Esophagus muscularis mucosa (tissue), 4 donors: ENCODE measurements at regions not wholly inside any gene's neighbourhood (a gene's known extent, or its start where the extent isn't known, plus 50 kb on each side); places are given as distances from the start of the nearest gene placed in this dataset.
A peak's percentile ranks its signal among the peaks of the same experiment; 100 is the strongest.

Experiments used
- DNase-seq: peaks from one replicate; pipeline ENCODE4 v3.0.0-alpha.2; 2017; ENCODE audit errors: extremely low spot score
- H3K27ac ChIP-seq, 4 donors: fragments of 200-600 bp; sonication (generic); replicated peaks in 1 of 4; 1 replicate in 3 of 4; 2 replicates in 1 of 4; pipeline ENCODE4 v1.5.1; 2016 to 2019; ENCODE audit warnings: mild to moderate bottlenecking in 1 of 4
- H3K27me3 ChIP-seq, 4 donors: fragments of 200-600 bp; sonication (generic); one replicate each; pipeline versions ENCODE4 v1.5.1 to v1.6.0; 2016 to 2019
- H3K36me3 ChIP-seq, 4 donors: fragments of 200-600 bp; sonication (generic); one replicate each; pipeline ENCODE4 v1.5.1; 2016 to 2019
- H3K4me1 ChIP-seq, 4 donors: fragments of 200-600 bp; sonication (generic); one replicate each; pipeline ENCODE4 v1.5.1; 2016 to 2019
- H3K4me3 ChIP-seq, 4 donors: fragments of 200-600 bp; sonication (generic); 1 replicate in 2 of 4; 2 replicates in 2 of 4; pipeline ENCODE4 v1.5.1; 2016 to 2019; ENCODE audit warnings: mild to moderate bottlenecking in 4 of 4, moderate library complexity in 1 of 4
- H3K9me3 ChIP-seq, 4 donors: fragments of 200-600 bp; sonication (generic); 1 replicate in 3 of 4; 2 replicates in 1 of 4; pipeline ENCODE4 v1.5.1; 2016 to 2019
- EP300 ChIP-seq: sonication (generic); formaldehyde crosslinking; IDR thresholded peaks from one replicate; pipeline ENCODE4 v1.6.1; 2017; ENCODE audit warnings: antibody characterized with exemption
- POLR2A ChIP-seq: fragments of 450-650 bp; IDR thresholded peaks from one replicate; pipeline ENCODE4 v1.6.1; 2017; ENCODE audit warnings: antibody characterized with exemption, moderate library complexity, mild to moderate bottlenecking, low read depth
- POLR2AphosphoS5 ChIP-seq, 2 donors: sonication (generic); formaldehyde crosslinking; IDR thresholded peaks; one replicate each; pipeline ENCODE4 v1.6.1; 2017; ENCODE audit warnings: antibody characterized with exemption in 2 of 2
- WGBS: methylation state at CpG from one replicate; pipeline ENCODE4 v1.1.5; 2018; 5-methylcytosine and 5-hydroxymethylcytosine counted together
- intact Hi-C: fragments of 100-400 bp; cut with DNase I; formaldehyde crosslinking; loops from one replicate; pipeline ENCODE4 v1.15.1; 2023
- TF ChIP-seq, protein P1 (sequence below), 3 experiments: fragments of 200-600 bp in 2 of 3; fragments of 450-650 bp in 1 of 3; sonication (generic) in 2 of 3; IDR thresholded peaks; one replicate each; pipeline ENCODE4 v1.5.1; 2017 to 2019; ENCODE audit warnings: antibody characterized with exemption in 3 of 3, mild to moderate bottlenecking in 2 of 3, moderate library complexity in 1 of 3

GRCh38 chr10:50981904-50982303 is 92.4 kb upstream of the PRKG1 start:
- Histone ChIP-seq H3K27me3 (no peaks in the 10 kb centered on the region), H3K36me3 (no peaks in the 10 kb centered on the region), H3K4me3 (no peak overlapping the region), H3K9me3 (no peaks in the 10 kb centered on the region), H3K4me1 (no peaks in the 10 kb centered on the region), H3K27ac (no peak overlapping the region)
- TF ChIP-seq EP300 (no peak), POLR2AphosphoS5 (IDR thresholded peaks at IDR 0.05) (no peak), POLR2A (no peak)
- TF ChIP-seq, protein P1, sequence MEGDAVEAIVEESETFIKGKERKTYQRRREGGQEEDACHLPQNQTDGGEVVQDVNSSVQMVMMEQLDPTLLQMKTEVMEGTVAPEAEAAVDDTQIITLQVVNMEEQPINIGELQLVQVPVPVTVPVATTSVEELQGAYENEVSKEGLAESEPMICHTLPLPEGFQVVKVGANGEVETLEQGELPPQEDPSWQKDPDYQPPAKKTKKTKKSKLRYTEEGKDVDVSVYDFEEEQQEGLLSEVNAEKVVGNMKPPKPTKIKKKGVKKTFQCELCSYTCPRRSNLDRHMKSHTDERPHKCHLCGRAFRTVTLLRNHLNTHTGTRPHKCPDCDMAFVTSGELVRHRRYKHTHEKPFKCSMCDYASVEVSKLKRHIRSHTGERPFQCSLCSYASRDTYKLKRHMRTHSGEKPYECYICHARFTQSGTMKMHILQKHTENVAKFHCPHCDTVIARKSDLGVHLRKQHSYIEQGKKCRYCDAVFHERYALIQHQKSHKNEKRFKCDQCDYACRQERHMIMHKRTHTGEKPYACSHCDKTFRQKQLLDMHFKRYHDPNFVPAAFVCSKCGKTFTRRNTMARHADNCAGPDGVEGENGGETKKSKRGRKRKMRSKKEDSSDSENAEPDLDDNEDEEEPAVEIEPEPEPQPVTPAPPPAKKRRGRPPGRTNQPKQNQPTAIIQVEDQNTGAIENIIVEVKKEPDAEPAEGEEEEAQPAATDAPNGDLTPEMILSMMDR (IDR thresholded peaks at IDR 0.05), result no peak
- intact Hi-C loops, result no loop called here
- 90% methylated on average over 1 of the region's 1 CpG for WGBS
- no peak for DNase-seq

DNA sequence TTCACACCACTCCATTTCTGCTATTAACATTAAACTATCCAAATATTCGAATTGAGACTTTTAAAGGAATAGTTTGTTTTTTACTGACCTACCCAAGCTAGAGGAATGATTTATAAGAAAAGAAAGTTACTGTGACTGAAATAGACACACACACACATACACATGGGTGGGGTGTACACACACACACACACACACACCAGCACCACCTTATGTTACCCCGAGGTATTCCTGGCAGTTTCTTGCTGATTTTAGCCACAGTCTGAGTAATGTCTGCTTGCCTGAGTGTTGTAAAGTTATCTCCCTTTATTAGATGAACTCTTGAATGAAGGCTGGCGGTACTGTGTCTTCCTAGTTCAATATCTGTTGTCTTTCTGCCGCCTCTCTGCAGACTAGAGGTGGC is 91.3 kb upstream of the PRKG1 start:
- no peaks in the 10 kb centered on the region for H3K27me3 ChIP-seq
- DNase-seq, result no peak
- H3K9me3 ChIP-seq, result no peaks in the 10 kb centered on the region
- no peak overlapping the region for H3K4me3 ChIP-seq
- 50% methylated on average over 4 of the region's 4 CpGs for WGBS
- TF ChIP-seq POLR2AphosphoS5 (IDR thresholded peaks at IDR 0.05) (no peak), EP300 (no peak), POLR2A (no peak)
- TF ChIP-seq, protein P1 (IDR thresholded peaks at IDR 0.05), result no peak
- intact Hi-C loops, result no loop called here
- H3K4me1 ChIP-seq, result no peaks in the 10 kb centered on the region
- no peaks in the 10 kb centered on the region for H3K36me3 ChIP-seq
- H3K27ac ChIP-seq, result no peak overlapping the region

DNA sequence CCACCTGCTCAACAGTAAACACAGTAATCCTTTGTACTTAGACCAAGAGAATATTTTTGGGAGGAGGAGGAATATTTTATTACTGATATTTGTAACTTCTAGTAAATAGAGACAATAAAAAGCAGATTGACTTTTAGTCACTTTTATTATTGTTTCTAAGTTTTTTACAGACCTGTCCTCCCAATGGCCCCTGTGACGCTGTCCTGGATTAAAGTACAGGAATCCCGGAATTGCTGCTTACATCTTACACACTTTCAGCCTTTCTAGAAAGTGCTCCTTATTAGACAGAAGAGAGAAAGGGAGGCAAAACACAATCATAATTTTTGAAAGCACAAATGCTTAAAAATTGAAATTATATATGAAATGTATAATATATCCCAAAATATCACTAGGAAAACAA is 86.4 kb upstream of the PRKG1 start:
- Histone ChIP-seq H3K27me3 (peaks cover 0 to 19% (median 0%) of the 10 kb centered on the region in 4 donors), H3K4me1 (peaks cover 0 to 30% (median 26%) of the 10 kb centered on the region in 4 donors), H3K36me3 (no peaks in the 10 kb centered on the region), H3K9me3 (no peaks in the 10 kb centered on the region), H3K27ac (no peak overlapping the region), H3K4me3 (no peak overlapping the region)
- TF ChIP-seq EP300, result no peak
- no peak for TF ChIP-seq POLR2AphosphoS5 (IDR thresholded peaks at IDR 0.05)
- no peak for TF ChIP-seq POLR2A
- TF ChIP-seq, protein P1 (IDR thresholded peaks at IDR 0.05), result no peak
- DNase-seq, result no peak
- WGBS, result 96% methylated on average over 2 of the region's 2 CpGs
- intact Hi-C loops, result loop anchor here (5.0 kb wide), 2 partner anchors 1229 to 1499 kb away; no protein-coding TSS in a partner anchor

DNA sequence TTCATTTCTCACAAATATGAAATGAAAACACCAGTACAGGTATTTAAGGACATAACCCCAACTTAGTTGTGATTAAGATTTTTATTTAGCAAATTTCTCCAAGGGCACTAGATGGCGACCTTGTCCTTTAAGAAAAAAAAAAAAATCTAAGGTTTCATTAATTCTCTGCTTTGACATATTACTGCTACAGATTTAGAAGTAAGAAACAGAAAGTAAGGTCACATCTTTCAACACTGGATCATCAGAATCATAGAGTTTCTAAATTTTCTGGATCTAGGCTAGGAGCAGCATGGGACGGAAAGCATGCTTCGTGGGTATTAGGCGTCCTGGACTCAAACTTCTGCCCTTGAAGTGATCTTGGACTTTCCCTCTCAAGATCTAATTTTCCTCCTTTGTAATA is 85.5 kb upstream of the PRKG1 start:
- Histone ChIP-seq H3K4me1 (peaks cover 4 to 39% (median 34%) of the 10 kb centered on the region in 4 donors), H3K36me3 (no peaks in the 10 kb centered on the region), H3K27ac (peak overlapping the region in 1 of 4 donors; percentile 32), H3K27me3 (peaks cover 0 to 22% (median 0%) of the 10 kb centered on the region in 4 donors), H3K4me3 (peak overlapping the region in 3 of 4 donors; percentile 33 to 36 (median 36)), H3K9me3 (no peaks in the 10 kb centered on the region)
- no peak for DNase-seq
- intact Hi-C loops, result loop anchor here (5.0 kb wide), 2 partner anchors 1229 to 1499 kb away; no protein-coding TSS in a partner anchor
- WGBS, result 37% methylated on average over 4 of the region's 4 CpGs
- TF ChIP-seq POLR2AphosphoS5 (IDR thresholded peaks at IDR 0.05), result no peak
- TF ChIP-seq, protein P1 (IDR thresholded peaks at IDR 0.05), result peak; percentile 51 to 54 (median 53)
